Neural progenitor cell (in vitro differentiated cells): ENCODE measurements at regions not wholly inside any gene's neighbourhood (a gene's known extent, or its start where the extent isn't known, plus 50 kb on each side); places are given as distances from the start of the nearest gene placed in this dataset.

Source experiments
- CTCF ChIP-seq: fragments of 200-600 bp; sonication (generic); IDR thresholded peaks from 2 replicates; pipeline ENCODE4 v1.5.1; 2017; ENCODE audit warnings: antibody characterized with exemption, mild to moderate bottlenecking
- EZH2 ChIP-seq: fragments of 200-600 bp; sonication (generic); IDR thresholded peaks from 2 replicates; pipeline ENCODE4 v1.6.1; 2017; ENCODE audit warnings: antibody characterized with exemption, mild to moderate bottlenecking, moderate library complexity
- EZH2phosphoT487 ChIP-seq: fragments of 200-600 bp; sonication (generic); IDR thresholded peaks from 2 replicates; pipeline ENCODE4 v1.6.1; 2017; ENCODE audit warnings: antibody characterized with exemption

- TF ChIP-seq CTCF (no peak), EZH2phosphoT487 (no peak), EZH2 (no peak)
These were observed 70.3 kb upstream of the UGT2B7 start for GRCh38 chr4:69025999-69026387.
